WTC11 (cell line): ENCODE measurements at regions not wholly inside any gene's neighbourhood (a gene's known extent, or its start where the extent isn't known, plus 50 kb on each side); places are given as distances from the start of the nearest gene placed in this dataset.
A peak's percentile ranks its signal among the peaks of the same experiment; 100 is the strongest.

ENCODE experiments used
- ATAC-seq: fragments of 200-7000 bp; cut with Tn5 transposase; 2 replicates; pipeline ENCODE4 v1.10.0; 2021; ENCODE audit warnings: mild to moderate bottlenecking, moderate library complexity
- CTCF ChIA-PET: fragments of 300-600 bp; sonication (Branson Sonifier 250); formaldehyde crosslinking; loops from one replicate; lab custom pipeline; 2021; ENCODE audit warnings: antibody characterized with exemption; lab: Charles Lee
- POLR2A ChIA-PET: fragments of 350-600 bp; sonication (Branson Sonifier 250); formaldehyde crosslinking; loops from one replicate; lab custom pipeline; 2021; ENCODE audit warnings: antibody characterized with exemption; lab: Charles Lee
- DNase-seq: peaks from one replicate; pipeline ENCODE4 v3.0.0; 2021; ENCODE audit warnings: low spot score
- H3K27ac Mint-ChIP-seq: 2 replicates; pipeline ENCODE4 v1.8.0; 2021; ENCODE audit warnings: mixed read lengths
- H3K27me3 Mint-ChIP-seq: 2 replicates; pipeline ENCODE4 v1.8.0; 2021; ENCODE audit warnings: low read depth, mild to moderate bottlenecking, moderate library complexity, mixed read lengths
- H3K36me3 Mint-ChIP-seq: 2 replicates; pipeline ENCODE4 v1.8.0; 2021; ENCODE audit warnings: mixed read lengths
- H3K4me1 Mint-ChIP-seq: 2 replicates; pipeline ENCODE4 v1.8.0; 2022; ENCODE audit warnings: mixed read lengths
- H3K4me3 Mint-ChIP-seq: 2 replicates; pipeline ENCODE4 v1.8.0; 2021; ENCODE audit warnings: mild to moderate bottlenecking, moderate library complexity, mixed read lengths
- H3K9me3 Mint-ChIP-seq: 2 replicates; pipeline ENCODE4 v1.8.0; 2021; ENCODE audit warnings: mixed read lengths
- ATF3 ChIP-seq: sonication (generic); formaldehyde crosslinking; conservative IDR thresholded peaks from 2 replicates; pipeline ENCODE4 v1.8.1; 2022; ENCODE audit warnings: mild to moderate bottlenecking, missing genetic modification reagents
- ATF6 ChIP-seq: sonication (generic); formaldehyde crosslinking; IDR thresholded peaks from 2 replicates; pipeline ENCODE4 v1.8.1; 2023; ENCODE audit warnings: mild to moderate bottlenecking, missing genetic modification reagents
- CREB1 ChIP-seq: sonication (generic); formaldehyde crosslinking; IDR thresholded peaks from 2 replicates; pipeline ENCODE4 v1.8.0; 2023; ENCODE audit warnings: mild to moderate bottlenecking, missing genetic modification reagents
- EMX1 ChIP-seq: fragments of 250-450 bp; sonication (Bioruptor Pico); IDR thresholded peaks from 2 replicates; pipeline ENCODE4 v1.8.0; 2021; ENCODE audit warnings: mild to moderate bottlenecking
- ESRRA ChIP-seq: sonication (generic); formaldehyde crosslinking; IDR thresholded peaks from 2 replicates; pipeline ENCODE4 v1.8.1; 2022; ENCODE audit warnings: mild to moderate bottlenecking, missing genetic modification reagents, borderline replicate concordance
- FOXK1 ChIP-seq: sonication (generic); formaldehyde crosslinking; IDR thresholded peaks from 2 replicates; pipeline ENCODE4 v1.8.0; 2022; ENCODE audit warnings: mild to moderate bottlenecking, moderate library complexity, missing genetic modification reagents
- FOXP4 ChIP-seq: sonication (generic); formaldehyde crosslinking; IDR thresholded peaks from 2 replicates; pipeline ENCODE4 v1.8.0; 2022; ENCODE audit warnings: mild to moderate bottlenecking, missing genetic modification reagents
- GABPB1 ChIP-seq: sonication (generic); formaldehyde crosslinking; IDR thresholded peaks from 2 replicates; pipeline ENCODE4 v1.8.1; 2023; ENCODE audit warnings: mild to moderate bottlenecking, missing genetic modification reagents
- HMGA2 ChIP-seq: fragments of 250-450 bp; sonication (Bioruptor Pico); IDR thresholded peaks from 2 replicates; pipeline ENCODE4 v1.4.0; 2021; ENCODE audit warnings: mild to moderate bottlenecking, moderate library complexity
- HMGXB4 ChIP-seq: sonication (generic); formaldehyde crosslinking; IDR thresholded peaks from 2 replicates; pipeline ENCODE4 v1.8.1; 2023; ENCODE audit warnings: mild to moderate bottlenecking, moderate library complexity, missing genetic modification reagents
- IRF2 ChIP-seq: sonication (generic); formaldehyde crosslinking; IDR thresholded peaks from 2 replicates; pipeline ENCODE4 v1.8.0; 2022; ENCODE audit warnings: low read depth, missing genetic modification reagents, borderline replicate concordance
- JUN ChIP-seq: sonication (generic); formaldehyde crosslinking; IDR thresholded peaks from 2 replicates; pipeline ENCODE4 v1.8.0; 2023; ENCODE audit warnings: mild to moderate bottlenecking, missing genetic modification reagents
- KAT7 ChIP-seq: sonication (generic); formaldehyde crosslinking; IDR thresholded peaks from 2 replicates; pipeline ENCODE4 v1.8.1; 2023; ENCODE audit warnings: missing genetic modification reagents, mild to moderate bottlenecking, borderline replicate concordance
- MXD4 ChIP-seq: fragments of 250-450 bp; sonication (Bioruptor Pico); IDR thresholded peaks from 2 replicates; pipeline ENCODE4 v1.8.0; 2021; ENCODE audit warnings: mild to moderate bottlenecking, moderate library complexity, borderline replicate concordance
- NFATC4 ChIP-seq: fragments of 250-450 bp; sonication (Bioruptor Pico); IDR thresholded peaks from 2 replicates; pipeline ENCODE4 v1.9.0; 2021; ENCODE audit warnings: mild to moderate bottlenecking
- NR3C1 ChIP-seq: sonication (generic); formaldehyde crosslinking; conservative IDR thresholded peaks from 2 replicates; pipeline ENCODE4 v1.8.1; 2023; ENCODE audit warnings: low read depth, mild to moderate bottlenecking, missing genetic modification reagents
- OVOL2 ChIP-seq: fragments of 250-450 bp; sonication (Bioruptor Pico); IDR thresholded peaks from 2 replicates; pipeline ENCODE4 v1.9.0; 2021; ENCODE audit warnings: mild to moderate bottlenecking, borderline replicate concordance
- RELA ChIP-seq: sonication (generic); formaldehyde crosslinking; IDR thresholded peaks from 2 replicates; pipeline ENCODE4 v1.8.1; 2022; ENCODE audit warnings: missing genetic modification reagents, mild to moderate bottlenecking, borderline replicate concordance
- RORB ChIP-seq: fragments of 250-450 bp; sonication (Bioruptor Pico); IDR thresholded peaks from 2 replicates; pipeline ENCODE4 v1.9.0; 2021; ENCODE audit warnings: mild to moderate bottlenecking
- SP1 ChIP-seq: sonication (generic); formaldehyde crosslinking; conservative IDR thresholded peaks from 2 replicates; pipeline ENCODE4 v1.8.1; 2022; ENCODE audit warnings: missing genetic modification reagents
- TP53 ChIP-seq: sonication (generic); formaldehyde crosslinking; IDR thresholded peaks from 2 replicates; pipeline ENCODE4 v1.8.1; 2023; ENCODE audit warnings: mild to moderate bottlenecking, missing genetic modification reagents
- ZNF138 ChIP-seq: sonication (generic); formaldehyde crosslinking; conservative IDR thresholded peaks from 2 replicates; pipeline ENCODE4 v1.8.1; 2022; ENCODE audit warnings: mild to moderate bottlenecking, moderate library complexity, missing genetic modification reagents
- ZNF219 ChIP-seq: sonication (generic); formaldehyde crosslinking; IDR thresholded peaks from 2 replicates; pipeline ENCODE4 v1.8.0; 2023; ENCODE audit warnings: missing genetic modification reagents, mild to moderate bottlenecking, borderline replicate concordance
- ZNF396 ChIP-seq: fragments of 250-450 bp; sonication (Bioruptor Pico); IDR thresholded peaks from 2 replicates; pipeline ENCODE4 v1.8.0; 2021; ENCODE audit warnings: mild to moderate bottlenecking, moderate library complexity, borderline replicate concordance
- ZNF423 ChIP-seq: fragments of 250-450 bp; sonication (Bioruptor Pico); IDR thresholded peaks from 2 replicates; pipeline ENCODE4 v2.1.2; 2022; ENCODE audit warnings: mild to moderate bottlenecking, moderate library complexity
- TF ChIP-seq, protein P1 (sequence below): sonication (generic); formaldehyde crosslinking; IDR thresholded peaks from 2 replicates; pipeline ENCODE4 v1.8.0; 2022; ENCODE audit warnings: mild to moderate bottlenecking, missing genetic modification reagents
- TF ChIP-seq, protein P2 (sequence below): fragments of 250-450 bp; sonication (Bioruptor Pico); IDR thresholded peaks from 2 replicates; pipeline ENCODE4 v1.8.0; 2021; ENCODE audit warnings: mild to moderate bottlenecking

- no peak overlapping the region for H3K4me3 Mint-ChIP-seq
- ATAC-seq (peak; percentile 97), DNase-seq (peak; percentile 38)
- POLR2A ChIA-PET: no interaction called here
- TF ChIP-seq ZNF138 (no peak), ESRRA (CRISPR knock-in tag) (no peak), EMX1 (CRISPR knock-in tag) (no peak), MXD4 (CRISPR knock-in tag) (no peak), FOXK1 (CRISPR knock-in tag) (no peak), NFATC4 (no peak), IRF2 (CRISPR knock-in tag) (no peak), ATF3 (no peak), FOXP4 (CRISPR knock-in tag) (no peak), ZNF219 (CRISPR knock-in tag) (no peak), NR3C1 (CRISPR knock-in tag) (no peak), HMGXB4 (CRISPR knock-in tag) (no peak), GABPB1 (CRISPR knock-in tag) (no peak), ZNF396 (CRISPR knock-in tag) (no peak)
- TF ChIP-seq, protein P1, sequence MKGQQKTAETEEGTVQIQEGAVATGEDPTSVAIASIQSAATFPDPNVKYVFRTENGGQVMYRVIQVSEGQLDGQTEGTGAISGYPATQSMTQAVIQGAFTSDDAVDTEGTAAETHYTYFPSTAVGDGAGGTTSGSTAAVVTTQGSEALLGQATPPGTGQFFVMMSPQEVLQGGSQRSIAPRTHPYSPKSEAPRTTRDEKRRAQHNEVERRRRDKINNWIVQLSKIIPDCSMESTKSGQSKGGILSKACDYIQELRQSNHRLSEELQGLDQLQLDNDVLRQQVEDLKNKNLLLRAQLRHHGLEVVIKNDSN (CRISPR knock-in tag): no peak
- CTCF ChIA-PET: no interaction called here
- no peaks in the 10 kb centered on the region for H3K36me3 Mint-ChIP-seq
- peaks cover 11% of the 10 kb centered on the region for H3K9me3 Mint-ChIP-seq
- H3K27me3 Mint-ChIP-seq: peaks cover 3% of the 10 kb centered on the region; the same call in 1 of the 2 replicates
- H3K27ac Mint-ChIP-seq: no peak overlapping the region
- peaks cover 27% of the 10 kb centered on the region for H3K4me1 Mint-ChIP-seq
These were observed 113.3 kb upstream of the KL start for GRCh38 chr13:32902874-32903273.

GRCh38 chr13:32903720-32904119 is 112.5 kb upstream of the KL start:
- peaks cover 27% of the 10 kb centered on the region for H3K4me1 Mint-ChIP-seq
- TF ChIP-seq, protein P2, sequence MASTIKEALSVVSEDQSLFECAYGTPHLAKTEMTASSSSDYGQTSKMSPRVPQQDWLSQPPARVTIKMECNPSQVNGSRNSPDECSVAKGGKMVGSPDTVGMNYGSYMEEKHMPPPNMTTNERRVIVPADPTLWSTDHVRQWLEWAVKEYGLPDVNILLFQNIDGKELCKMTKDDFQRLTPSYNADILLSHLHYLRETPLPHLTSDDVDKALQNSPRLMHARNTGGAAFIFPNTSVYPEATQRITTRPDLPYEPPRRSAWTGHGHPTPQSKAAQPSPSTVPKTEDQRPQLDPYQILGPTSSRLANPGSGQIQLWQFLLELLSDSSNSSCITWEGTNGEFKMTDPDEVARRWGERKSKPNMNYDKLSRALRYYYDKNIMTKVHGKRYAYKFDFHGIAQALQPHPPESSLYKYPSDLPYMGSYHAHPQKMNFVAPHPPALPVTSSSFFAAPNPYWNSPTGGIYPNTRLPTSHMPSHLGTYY (CRISPR knock-in tag): no peak
- TF ChIP-seq CREB1 (CRISPR knock-in tag) (no peak), ZNF219 (CRISPR knock-in tag) (no peak), SP1 (CRISPR knock-in tag) (no peak), OVOL2 (no peak), HMGA2 (CRISPR knock-in tag) (no peak), ZNF423 (CRISPR knock-in tag) (no peak), JUN (no peak), ATF6 (CRISPR knock-in tag) (no peak), RELA (CRISPR knock-in tag) (no peak), ZNF396 (CRISPR knock-in tag) (no peak), TP53 (CRISPR knock-in tag) (no peak), RORB (CRISPR knock-in tag) (no peak), KAT7 (CRISPR knock-in tag) (no peak)
- no peak overlapping the region for H3K4me3 Mint-ChIP-seq
- DNase-seq (no peak), ATAC-seq (no peak)
- CTCF ChIA-PET: no interaction called here
- H3K36me3 Mint-ChIP-seq: no peaks in the 10 kb centered on the region
- POLR2A ChIA-PET: no interaction called here
- no peak overlapping the region for H3K27ac Mint-ChIP-seq
- H3K9me3 Mint-ChIP-seq: peaks cover 11% of the 10 kb centered on the region
- H3K27me3 Mint-ChIP-seq: peaks cover 3% of the 10 kb centered on the region; the same call in 1 of the 2 replicates
